ENCODE measurements at regions not wholly inside any gene's neighbourhood (a gene's known extent, or its start where the extent isn't known, plus 50 kb on each side); places are given as distances from the start of the nearest gene placed in this dataset.

DNA sequence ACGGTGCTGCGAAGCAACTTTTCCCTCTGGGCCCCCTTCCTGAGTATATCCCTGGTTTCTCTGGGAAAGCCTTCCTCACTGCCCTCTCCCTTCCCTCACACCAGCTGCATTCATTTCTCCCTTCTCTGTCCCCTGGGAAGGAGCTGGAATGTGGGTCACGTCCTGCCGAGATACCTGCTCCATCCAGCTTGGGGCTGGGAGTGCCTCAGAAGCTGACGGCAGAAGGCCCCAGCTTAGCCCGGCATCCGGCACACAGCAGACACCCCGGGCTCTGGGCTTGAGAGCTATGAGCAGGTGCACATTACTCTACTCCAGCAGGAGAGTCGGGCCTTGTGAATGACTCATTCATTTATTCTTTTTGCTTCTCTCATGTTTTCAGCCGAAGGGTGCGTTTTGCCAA is 170.6 kb downstream of the TEX29 start:
- TF ChIP-seq, protein P1, sequence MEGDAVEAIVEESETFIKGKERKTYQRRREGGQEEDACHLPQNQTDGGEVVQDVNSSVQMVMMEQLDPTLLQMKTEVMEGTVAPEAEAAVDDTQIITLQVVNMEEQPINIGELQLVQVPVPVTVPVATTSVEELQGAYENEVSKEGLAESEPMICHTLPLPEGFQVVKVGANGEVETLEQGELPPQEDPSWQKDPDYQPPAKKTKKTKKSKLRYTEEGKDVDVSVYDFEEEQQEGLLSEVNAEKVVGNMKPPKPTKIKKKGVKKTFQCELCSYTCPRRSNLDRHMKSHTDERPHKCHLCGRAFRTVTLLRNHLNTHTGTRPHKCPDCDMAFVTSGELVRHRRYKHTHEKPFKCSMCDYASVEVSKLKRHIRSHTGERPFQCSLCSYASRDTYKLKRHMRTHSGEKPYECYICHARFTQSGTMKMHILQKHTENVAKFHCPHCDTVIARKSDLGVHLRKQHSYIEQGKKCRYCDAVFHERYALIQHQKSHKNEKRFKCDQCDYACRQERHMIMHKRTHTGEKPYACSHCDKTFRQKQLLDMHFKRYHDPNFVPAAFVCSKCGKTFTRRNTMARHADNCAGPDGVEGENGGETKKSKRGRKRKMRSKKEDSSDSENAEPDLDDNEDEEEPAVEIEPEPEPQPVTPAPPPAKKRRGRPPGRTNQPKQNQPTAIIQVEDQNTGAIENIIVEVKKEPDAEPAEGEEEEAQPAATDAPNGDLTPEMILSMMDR (conservative IDR thresholded peaks at IDR 0.05; ENCODE audit: low read depth, low read length): no peak
- TF ChIP-seq EZH2 (IDR thresholded peaks at IDR 0.05; ENCODE audit: borderline replicate concordance, low read depth, low read length, poor library complexity, severe bottlenecking): no peak
